NCI-H345 treated with DMSO at 0.1 percent for 48 hours (cell line): ENCODE measurements at regions not wholly inside any gene's neighbourhood (a gene's known extent, or its start where the extent isn't known, plus 50 kb on each side); places are given as distances from the start of the nearest gene placed in this dataset.

Experiments
- DNase-seq: peaks from one replicate; lab custom pipeline; 2025; ENCODE audit not compliant: unreplicated experiment; lab: John Stamatoyannopoulos, UW

- no peak for DNase-seq
These were observed 51.7 kb upstream of the SERP2 start for GRCh38 chr13:44321961-44322360.

GRCh38 chr13:44322928-44323327 lies 50.7 kb upstream of the SERP2 start:
- no peak for DNase-seq

- DNase-seq, result no peak
These were observed 49.9 kb upstream of the SERP2 start for GRCh38 chr13:44323754-44324153.
